A673 (cell line): ENCODE measurements at regions not wholly inside any gene's neighbourhood (a gene's known extent, or its start where the extent isn't known, plus 50 kb on each side); places are given as distances from the start of the nearest gene placed in this dataset.
A peak's percentile ranks its signal among the peaks of the same experiment; 100 is the strongest.

Experiments
- BruUV-seq: library from RNA; stranded (reverse); fragments of 400-500 nt; replicated peaks from 2 replicates; lab custom pipeline; 2021; lab: Mats Ljungman, UMichigan
- CTCF ChIA-PET: fragments of 300-600 bp; sonication (Branson Sonifier 250); formaldehyde crosslinking; loops from one replicate; lab custom pipeline; 2022; ENCODE audit warnings: antibody characterized with exemption; lab: Charles Lee
- POLR2A ChIA-PET: fragments of 300-600 bp; sonication (Branson Sonifier 250); formaldehyde crosslinking; loops from one replicate; lab custom pipeline; 2022; ENCODE audit warnings: antibody characterized with exemption; ENCODE audit not compliant: low non-redundant PET; lab: Charles Lee
- DNase-seq: peaks from one replicate; pipeline ENCODE4 v3.0.0-alpha.2; 2015; ENCODE audit warnings: low spot score
- H3K27ac ChIP-seq: fragments of 200-600 bp; sonication (generic); 2 replicates; pipeline ENCODE4 v1.5.1; 2016; ENCODE audit warnings: mixed run types, low read depth, mild to moderate bottlenecking, mixed read lengths, antibody characterized with exemption, low read length; ENCODE audit not compliant: poor library complexity, severe bottlenecking
- H3K27me3 ChIP-seq: fragments of 200-600 bp; sonication (generic); replicated peaks from 2 replicates; pipeline ENCODE4 v1.6.1; 2017; ENCODE audit warnings: mixed run types, low read depth, mild to moderate bottlenecking, mixed read lengths, antibody characterized with exemption, low read length; ENCODE audit not compliant: insufficient read depth, poor library complexity
- H3K36me3 ChIP-seq: fragments of 200-600 bp; sonication (generic); 2 replicates; pipeline ENCODE4 v1.6.1; 2016; ENCODE audit warnings: mixed run types, mild to moderate bottlenecking, mixed read lengths, antibody characterized with exemption, low read length; ENCODE audit not compliant: insufficient read depth, poor library complexity, severe bottlenecking
- H3K4me1 ChIP-seq: fragments of 200-600 bp; sonication (generic); 2 replicates; pipeline ENCODE4 v1.6.1; 2017; ENCODE audit warnings: mixed run types, mild to moderate bottlenecking, mixed read lengths, antibody characterized with exemption, low read length; ENCODE audit not compliant: insufficient read depth, poor library complexity, severe bottlenecking
- H3K4me3 ChIP-seq: fragments of 200-600 bp; sonication (generic); 2 replicates; pipeline ENCODE4 v1.5.1; 2016; ENCODE audit warnings: low read depth, mixed run types, mild to moderate bottlenecking, mixed read lengths, low read length; ENCODE audit not compliant: poor library complexity, severe bottlenecking
- H3K9me3 ChIP-seq: fragments of 200-600 bp; sonication (generic); 2 replicates; pipeline ENCODE4 v1.6.1; 2016; ENCODE audit warnings: mixed run types, low read depth, mild to moderate bottlenecking, mixed read lengths, antibody characterized with exemption, low read length; ENCODE audit not compliant: poor library complexity, severe bottlenecking
- CTCF ChIP-seq: fragments of 300-800, 200-600 bp; sonication (generic); conservative IDR thresholded peaks from 2 replicates; pipeline ENCODE4 v1.5.1; 2017; ENCODE audit warnings: low read depth, mild to moderate bottlenecking, antibody characterized with exemption, low read length, moderate library complexity, mixed read lengths
- EZH2 ChIP-seq: fragments of 200-600 bp; sonication (generic); IDR thresholded peaks from 2 replicates; pipeline ENCODE4 v1.6.1; 2017; ENCODE audit warnings: borderline replicate concordance, low read depth, mild to moderate bottlenecking, mixed read lengths, antibody characterized with exemption, low read length; ENCODE audit not compliant: poor library complexity, severe bottlenecking
- intact Hi-C: fragments of 100-400 bp; cut with micrococcal nuclease; formaldehyde crosslinking; loops from one replicate; pipeline ENCODE4 v1.10.0; 2022; ENCODE audit not compliant: unreplicated experiment

GRCh38 chr11:13826505-13827278 is 135.8 kb upstream of the SPON1 start:
- Histone ChIP-seq H3K36me3 (no peaks in the 10 kb centered on the region), H3K4me3 (no peak overlapping the region), H3K9me3 (no peaks in the 10 kb centered on the region), H3K27ac (no peak overlapping the region), H3K27me3 (no peaks in the 10 kb centered on the region), H3K4me1 (no peaks in the 10 kb centered on the region)
- no peak for DNase-seq
- intact Hi-C loops, result no loop called here
- no TSS peak for BruUV-seq
- POLR2A ChIA-PET, result no interaction called here
- no peak for TF ChIP-seq CTCF
- no peak for TF ChIP-seq EZH2
- CTCF ChIA-PET, result interaction anchor here (0.5 kb wide), 1 partner anchor 629 kb away, joined by 4 read pairs; no protein-coding TSS in a partner anchor

- TF ChIP-seq CTCF (no peak), EZH2 (no peak)
- intact Hi-C loops, result no loop called here
These were observed 130.8 kb upstream of the SPON1 start for GRCh38 chr11:13831696-13832095.

GRCh38 chr11:13834463-13834862 is 128.1 kb upstream of the SPON1 start:
- CTCF ChIA-PET, result no interaction called here
- no peaks in the 10 kb centered on the region for H3K9me3 ChIP-seq
- no peaks in the 10 kb centered on the region for H3K27me3 ChIP-seq
- peak; percentile 2 for DNase-seq
- BruUV-seq, result no TSS peak
- no peaks in the 10 kb centered on the region for H3K4me1 ChIP-seq
- no peak overlapping the region for H3K27ac ChIP-seq
- POLR2A ChIA-PET, result no interaction called here
- H3K36me3 ChIP-seq, result no peaks in the 10 kb centered on the region
- no peak overlapping the region for H3K4me3 ChIP-seq
- intact Hi-C loops, result no loop called here
- TF ChIP-seq EZH2 (no peak), CTCF (peak; percentile 55)

More at GRCh38 chr11:13831696-13832095, 130.8 kb upstream of the SPON1 start:
- BruUV-seq, result no TSS peak
- no peak for DNase-seq
- no peak overlapping the region for H3K4me3 ChIP-seq
- POLR2A ChIA-PET, result no interaction called here
- H3K4me1 ChIP-seq, result no peaks in the 10 kb centered on the region
- no peaks in the 10 kb centered on the region for H3K36me3 ChIP-seq
- H3K27ac ChIP-seq, result no peak overlapping the region
- CTCF ChIA-PET, result no interaction called here
- no peaks in the 10 kb centered on the region for H3K9me3 ChIP-seq
- H3K27me3 ChIP-seq, result no peaks in the 10 kb centered on the region
